GM21619 (cell line): ENCODE measurements at regions not wholly inside any gene's neighbourhood (a gene's known extent, or its start where the extent isn't known, plus 50 kb on each side); places are given as distances from the start of the nearest gene placed in this dataset.

Source experiments
- ATAC-seq: cut with Tn5 transposase; IDR thresholded peaks from one replicate; pipeline ENCODE4 v1.9.1; 2021; ENCODE audit not compliant: unreplicated experiment

GRCh38 chr5:93278896-93279295 is 302.1 kb downstream of the NR2F1-AS1 start:
- ATAC-seq: no peak

GRCh38 chr5:93277051-93277450 is 304.0 kb downstream of the NR2F1-AS1 start:
- no peak for ATAC-seq

DNA sequence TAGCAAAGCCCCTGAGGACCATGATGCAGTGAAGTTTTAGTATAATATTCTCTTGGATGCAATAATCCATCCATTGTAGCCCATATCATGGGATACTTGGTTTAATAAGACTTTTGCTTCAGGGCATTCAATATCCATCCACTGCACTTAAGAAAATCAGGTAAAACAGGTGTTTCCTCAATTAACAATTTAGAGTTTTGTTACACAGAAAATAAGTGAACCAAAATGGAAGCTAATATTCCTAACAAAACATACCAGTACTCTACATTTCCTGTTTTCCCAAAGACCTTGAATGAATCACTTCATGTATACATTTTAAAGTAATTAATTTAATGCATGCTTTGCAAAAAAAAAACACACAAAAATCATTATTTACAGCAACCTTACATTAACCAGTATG is 305.6 kb downstream of the NR2F1-AS1 start:
- no peak for ATAC-seq

- no peak for ATAC-seq
These were observed 306.7 kb downstream of the NR2F1-AS1 start for GRCh38 chr5:93274291-93274690.

GRCh38 chr5:93273176-93273575 is 307.8 kb downstream of the NR2F1-AS1 start:
- no peak for ATAC-seq

GRCh38 chr5:93272108-93272507 is 308.9 kb downstream of the NR2F1-AS1 start:
- no peak for ATAC-seq

DNA sequence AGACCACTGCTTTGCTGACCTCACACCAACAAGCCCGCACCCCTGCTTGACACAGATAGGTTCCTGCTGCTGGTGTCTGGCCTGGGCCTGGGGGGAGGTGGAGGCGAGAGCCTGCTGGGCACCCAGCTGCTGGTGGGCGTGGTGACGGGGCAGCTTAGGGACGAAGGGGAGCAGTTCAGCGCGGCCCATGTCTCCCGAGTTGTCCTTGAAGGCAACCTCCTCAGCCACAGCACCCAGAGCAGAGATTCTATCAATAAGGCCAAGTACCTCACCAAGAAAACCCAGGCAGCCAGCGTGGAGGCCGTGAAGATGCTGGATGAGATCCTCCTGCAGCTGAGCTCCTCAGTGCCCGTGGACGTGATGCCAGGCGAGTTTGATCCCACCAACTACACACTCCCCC is 313.3 kb downstream of the NR2F1-AS1 start:
- ATAC-seq: no peak

DNA sequence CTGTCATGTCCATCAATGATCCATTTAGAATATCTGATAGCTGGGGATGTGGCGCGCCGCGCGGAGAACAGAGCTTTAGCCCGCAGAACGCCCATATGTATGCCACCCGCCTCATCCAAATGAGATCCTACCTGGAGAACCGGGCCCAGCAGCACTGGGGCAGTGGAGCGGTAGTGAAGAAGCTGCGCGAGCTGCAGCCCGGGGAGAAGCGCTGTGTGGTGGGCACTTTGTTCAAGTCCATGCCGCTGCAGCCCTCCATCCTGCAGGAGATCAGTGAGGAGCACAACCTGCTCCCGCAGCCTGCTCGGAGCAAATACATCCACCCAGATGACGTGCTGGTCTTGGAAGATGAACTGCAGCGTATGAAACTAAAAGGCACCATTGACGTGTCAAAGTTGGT is 313.7 kb downstream of the NR2F1-AS1 start:
- ATAC-seq: no peak

DNA sequence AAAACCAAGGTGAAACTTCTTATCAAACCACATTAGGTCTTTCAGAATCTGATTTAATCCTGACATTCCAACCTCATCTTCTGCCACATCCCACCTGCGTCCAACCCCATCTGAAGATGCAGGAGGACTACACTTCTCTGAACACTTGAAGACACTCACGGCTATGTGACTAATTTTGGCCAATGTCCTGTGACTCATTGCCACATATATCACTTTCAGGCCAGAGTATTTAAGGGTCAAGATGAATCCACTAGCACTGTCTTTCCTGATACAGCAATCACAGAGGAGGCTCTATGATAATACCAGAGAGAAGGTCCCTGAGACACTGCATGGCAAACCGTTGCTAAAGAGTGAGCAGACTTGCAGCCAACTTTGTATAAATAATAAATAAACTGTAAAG is 323.4 kb downstream of the NR2F1-AS1 start:
- no peak for ATAC-seq

DNA sequence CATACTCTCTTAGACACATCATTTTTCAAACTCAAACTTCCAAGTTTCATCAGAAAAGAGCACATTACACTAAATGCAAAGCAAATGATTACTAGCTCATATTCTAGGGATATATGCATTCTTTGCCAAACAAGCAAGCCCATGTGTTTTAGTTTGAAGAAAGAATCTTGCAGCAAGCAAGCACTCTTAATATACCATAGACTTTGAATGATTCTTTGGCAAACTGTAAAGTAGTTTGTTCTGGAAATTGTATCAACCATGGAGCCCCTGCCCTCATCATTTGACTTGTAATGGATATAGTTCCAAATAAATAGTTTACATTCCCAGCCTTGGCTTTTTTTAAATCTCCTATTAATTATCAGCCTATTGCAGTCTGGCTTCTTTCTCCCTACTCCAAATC is 325.2 kb downstream of the NR2F1-AS1 start:
- no peak for ATAC-seq

DNA sequence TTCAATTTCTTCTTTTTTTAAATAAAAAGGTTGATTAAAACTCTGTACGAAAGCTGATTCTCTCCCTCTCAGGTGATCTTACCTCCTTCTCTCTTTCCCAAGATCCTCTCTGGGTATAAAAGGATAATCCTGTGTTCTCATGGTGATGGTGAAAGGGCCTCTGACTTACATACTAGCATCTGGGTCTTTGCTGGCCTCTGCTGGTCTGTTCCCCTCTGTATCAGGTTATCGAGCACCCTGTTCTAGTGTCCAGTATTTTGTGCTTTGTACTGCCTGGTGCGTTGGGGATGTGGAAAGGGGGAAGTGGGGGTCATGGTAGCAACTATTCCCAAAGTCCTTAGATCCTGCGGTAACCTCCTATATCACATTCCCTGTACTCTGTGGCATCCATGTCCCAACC is 328.9 kb downstream of the NR2F1-AS1 start:
- ATAC-seq: no peak

GRCh38 chr5:93251347-93251746 is 329.7 kb downstream of the NR2F1-AS1 start:
- ATAC-seq: no peak

- ATAC-seq: no peak
These were observed 330.6 kb downstream of the NR2F1-AS1 start for GRCh38 chr5:93250424-93250823.

DNA sequence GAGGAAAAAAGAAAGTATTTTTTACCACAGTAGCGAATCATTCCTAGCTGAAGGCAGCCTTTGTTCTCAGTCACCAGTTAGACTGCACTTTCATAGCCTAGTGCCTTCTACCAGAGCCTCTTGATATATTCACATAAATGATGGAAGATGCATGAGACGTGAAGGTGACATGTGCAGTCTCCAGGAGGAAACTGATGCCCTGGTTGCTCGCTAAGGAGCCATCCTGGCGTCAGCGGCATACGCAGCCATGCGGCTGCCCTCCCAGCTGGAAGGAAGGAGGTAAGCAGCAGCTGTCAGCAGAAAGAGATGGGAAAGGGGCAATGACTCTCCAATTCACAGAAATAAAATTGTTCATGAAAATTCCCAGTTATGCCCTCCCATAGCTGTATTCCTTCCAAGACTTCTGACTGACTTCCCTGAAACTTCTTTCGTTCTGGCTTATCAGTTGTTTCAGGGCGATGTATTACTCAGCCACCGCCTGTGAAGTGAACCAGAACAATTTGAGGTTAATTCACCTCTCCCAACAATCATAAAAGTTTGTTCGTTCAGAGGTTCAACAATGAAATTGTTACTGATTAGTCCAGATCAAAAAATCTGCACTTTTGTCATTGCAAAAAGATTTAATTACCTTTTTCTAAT is 331.2 kb downstream of the NR2F1-AS1 start:
- ATAC-seq: no peak

DNA sequence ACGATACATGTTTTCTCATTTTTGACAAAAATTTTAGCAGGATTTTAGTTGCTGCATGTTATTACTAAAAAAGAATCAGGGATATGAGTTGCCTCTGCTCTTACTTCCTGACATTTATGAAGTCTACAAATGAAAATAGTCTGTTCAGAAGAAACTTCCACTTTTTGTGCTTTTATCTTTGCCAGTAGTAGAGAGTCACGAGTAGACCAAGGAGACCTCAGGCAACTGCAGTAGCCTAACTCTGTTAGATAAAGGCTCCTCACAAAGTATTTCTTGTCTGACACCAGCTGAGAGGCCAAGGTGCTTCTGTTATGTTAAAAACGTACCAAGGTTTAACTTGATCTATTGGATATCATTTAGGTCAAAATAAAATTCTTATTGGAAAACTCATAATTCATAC is 333.9 kb downstream of the NR2F1-AS1 start:
- no peak for ATAC-seq

DNA sequence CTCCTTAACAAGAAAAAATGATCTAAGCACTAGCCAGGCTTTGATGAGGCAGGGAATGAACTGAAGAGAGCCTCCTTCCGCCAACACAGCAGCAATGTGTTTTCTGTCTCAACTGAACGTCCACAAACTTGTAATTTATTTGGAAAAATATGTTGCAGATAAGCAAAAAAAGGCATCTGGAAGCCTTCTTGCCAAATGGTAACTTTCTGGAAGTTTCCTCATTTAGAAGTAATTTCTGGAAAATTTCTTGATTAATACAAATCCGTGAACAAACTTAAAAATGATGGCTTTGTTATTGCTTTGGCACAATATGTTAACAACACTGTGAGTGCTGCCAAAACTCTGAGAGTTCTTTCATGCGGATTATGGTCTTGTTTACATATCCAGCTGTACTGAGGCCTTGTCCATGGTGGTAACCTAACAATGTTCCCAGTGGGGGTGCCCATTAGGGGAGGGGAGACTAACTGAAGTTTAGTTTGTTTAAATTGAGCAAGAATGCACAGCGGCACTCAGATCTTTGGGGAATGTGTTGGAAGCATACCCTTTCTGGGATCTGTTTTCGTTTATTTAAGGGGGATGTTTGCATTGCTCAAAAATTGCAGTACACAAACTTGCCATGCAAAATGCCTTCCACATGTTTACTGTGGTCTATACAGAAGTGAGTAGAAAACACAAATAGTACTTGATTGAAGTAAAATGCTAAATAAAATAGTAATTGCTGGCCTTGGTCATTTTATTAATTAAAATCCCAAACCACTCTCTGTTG is 334.7 kb downstream of the NR2F1-AS1 start:
- ATAC-seq: no peak

DNA sequence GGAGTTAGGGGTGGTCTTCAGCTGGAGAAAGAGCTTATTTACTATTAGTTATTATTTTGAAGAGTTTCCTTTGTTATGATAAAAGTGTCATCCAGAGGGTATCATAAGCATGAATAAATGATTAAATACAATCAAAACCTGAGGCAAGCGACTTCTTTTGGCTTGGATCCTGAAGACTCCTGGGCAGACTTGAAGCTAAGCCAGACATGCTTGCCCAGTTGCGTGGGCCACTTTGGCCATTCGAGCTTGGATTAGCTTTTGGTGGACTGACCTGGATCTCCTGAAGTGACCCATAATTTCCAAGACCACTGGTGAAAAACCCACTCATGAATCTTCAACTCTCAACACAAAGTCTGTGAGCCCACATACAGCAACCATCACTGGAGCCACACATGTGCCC is 335.8 kb downstream of the NR2F1-AS1 start:
- no peak for ATAC-seq

- no peak for ATAC-seq
These were observed 337.5 kb downstream of the NR2F1-AS1 start for GRCh38 chr5:93243481-93243880.

DNA sequence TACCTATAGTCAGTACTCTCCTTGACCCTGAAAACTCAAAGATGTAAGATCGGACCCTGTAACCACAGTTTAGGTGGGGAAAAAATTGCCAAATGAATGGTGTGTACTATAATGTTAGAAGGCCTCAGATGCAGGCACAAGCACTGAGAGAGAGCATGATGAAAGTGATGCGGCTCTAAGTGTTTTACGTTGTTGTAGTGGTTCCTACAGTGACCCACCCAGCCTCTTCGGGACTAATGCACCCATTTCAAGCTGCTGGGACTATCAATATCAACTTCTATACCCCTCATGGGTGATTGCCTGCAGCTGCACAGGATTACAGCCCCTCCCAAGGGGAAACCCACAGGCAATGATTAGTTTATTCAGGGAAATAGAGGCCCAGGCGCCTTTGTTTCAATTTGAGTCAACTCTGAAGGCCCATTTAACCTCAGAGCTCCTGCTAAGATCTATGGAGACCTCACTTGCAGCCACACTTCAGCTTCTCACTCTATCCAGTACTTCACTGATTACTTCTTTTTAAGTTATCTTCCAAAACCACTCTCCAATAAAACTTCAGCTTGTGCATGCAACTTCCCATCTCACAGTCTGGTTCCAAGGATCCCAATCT is 340.7 kb downstream of the NR2F1-AS1 start:
- peak; percentile 62 for ATAC-seq

GRCh38 chr5:93236807-93237421 is 344.1 kb downstream of the NR2F1-AS1 start:
- no peak for ATAC-seq

DNA sequence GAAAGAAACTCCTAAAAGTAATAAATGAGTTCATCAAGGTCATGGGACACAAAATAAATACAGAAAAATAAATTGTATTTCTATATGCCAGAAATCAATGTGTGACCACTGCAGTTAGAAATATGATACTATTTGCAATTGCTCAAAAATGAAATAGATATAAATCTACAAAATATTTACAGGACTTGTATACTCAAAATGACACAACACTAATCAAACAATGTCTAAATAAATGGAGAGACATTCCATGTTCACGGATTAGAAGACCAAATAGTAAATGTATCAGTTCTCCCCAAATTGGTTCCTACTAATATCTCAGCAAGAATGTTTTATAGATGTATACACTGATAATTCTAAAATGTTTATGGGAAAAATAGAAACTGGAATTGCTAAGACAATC is 345.3 kb downstream of the NR2F1-AS1 start:
- no peak for ATAC-seq

DNA sequence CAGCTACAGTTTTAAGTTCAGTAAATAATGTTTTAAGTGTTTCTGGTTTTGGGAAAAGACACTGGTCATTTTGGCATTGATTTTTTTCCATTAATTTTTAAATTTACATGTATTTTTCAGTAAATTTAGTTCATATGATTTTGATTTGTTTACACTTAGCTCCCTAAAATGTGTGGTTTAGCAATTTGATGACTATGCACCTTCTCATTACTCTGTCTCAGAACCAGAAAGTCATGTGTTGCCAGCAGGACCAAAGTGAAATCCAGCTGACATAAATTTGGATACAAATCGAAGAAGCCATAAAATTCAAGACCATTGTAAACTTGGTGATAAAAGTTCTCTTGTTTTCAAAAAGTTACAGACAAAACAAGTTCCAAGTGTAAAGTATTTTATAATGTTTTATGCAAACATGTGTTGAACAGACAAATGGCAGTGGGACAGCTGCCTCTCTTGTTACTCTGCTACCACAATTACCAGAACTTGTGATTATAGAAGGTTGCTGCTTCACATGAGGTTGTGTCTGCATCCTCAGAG is 354.8 kb downstream of the NR2F1-AS1 start:
- ATAC-seq: no peak
